Fibroblast of lung (primary cell): ENCODE measurements at regions not wholly inside any gene's neighbourhood (a gene's known extent, or its start where the extent isn't known, plus 50 kb on each side); places are given as distances from the start of the nearest gene placed in this dataset.

ENCODE experiments used
- EZH2 ChIP-seq: IDR thresholded peaks from 2 replicates; pipeline ENCODE4 v1.5.1; 2012; ENCODE audit warnings: low read length, control low read depth, mild to moderate bottlenecking; ENCODE audit errors: missing control alignments
- TF ChIP-seq, protein P1 (sequence below), 2 donors: IDR thresholded peaks in 1 of 2; conservative IDR thresholded peaks in 1 of 2; 1 replicate in 1 of 2; 2 replicates in 1 of 2; pipeline ENCODE4 v1.5.1; 2011 to 2012; ENCODE audit warnings: low read length in 2 of 2, control low read depth in 1 of 2, inconsistent platforms in 1 of 2, low read depth in 1 of 2, mild to moderate bottlenecking in 1 of 2

DNA sequence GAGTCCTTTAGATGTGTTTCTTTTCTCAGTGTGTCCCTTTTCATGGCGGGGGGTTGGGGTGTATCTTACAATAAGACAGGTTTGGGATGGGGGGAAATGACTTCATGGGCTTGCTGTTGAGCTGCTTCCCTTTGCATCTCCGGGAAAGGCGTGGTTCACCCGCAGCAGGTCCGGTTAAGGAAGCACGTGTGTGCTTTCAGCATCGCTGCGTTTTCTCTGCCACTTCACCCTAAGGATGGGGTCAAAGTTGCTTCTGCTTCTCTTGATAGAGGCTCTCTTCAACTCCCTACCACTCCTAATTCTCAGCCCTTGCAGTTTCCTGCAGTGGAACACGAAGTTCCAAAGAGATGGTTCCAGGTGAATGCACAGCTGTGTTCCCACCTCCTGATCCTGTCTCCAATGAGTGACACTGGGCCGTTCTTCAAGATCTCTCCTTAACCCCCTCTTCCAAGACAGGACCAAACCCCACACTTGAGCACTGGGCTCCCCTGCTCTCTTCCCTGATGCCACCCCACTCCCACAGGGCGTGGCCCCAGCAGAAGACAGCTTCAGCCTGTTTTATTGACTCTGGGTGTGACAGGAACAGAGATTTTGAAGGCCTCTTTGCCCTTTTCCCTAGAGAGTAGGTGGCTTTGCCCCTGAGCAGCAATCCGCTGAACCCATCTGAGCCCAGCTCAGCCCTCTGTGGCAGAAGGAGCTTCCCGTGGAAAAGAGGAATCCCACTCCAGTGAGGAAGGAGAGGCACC lies 85.2 kb downstream of the PLEKHG1 start:
- TF ChIP-seq, protein P1, sequence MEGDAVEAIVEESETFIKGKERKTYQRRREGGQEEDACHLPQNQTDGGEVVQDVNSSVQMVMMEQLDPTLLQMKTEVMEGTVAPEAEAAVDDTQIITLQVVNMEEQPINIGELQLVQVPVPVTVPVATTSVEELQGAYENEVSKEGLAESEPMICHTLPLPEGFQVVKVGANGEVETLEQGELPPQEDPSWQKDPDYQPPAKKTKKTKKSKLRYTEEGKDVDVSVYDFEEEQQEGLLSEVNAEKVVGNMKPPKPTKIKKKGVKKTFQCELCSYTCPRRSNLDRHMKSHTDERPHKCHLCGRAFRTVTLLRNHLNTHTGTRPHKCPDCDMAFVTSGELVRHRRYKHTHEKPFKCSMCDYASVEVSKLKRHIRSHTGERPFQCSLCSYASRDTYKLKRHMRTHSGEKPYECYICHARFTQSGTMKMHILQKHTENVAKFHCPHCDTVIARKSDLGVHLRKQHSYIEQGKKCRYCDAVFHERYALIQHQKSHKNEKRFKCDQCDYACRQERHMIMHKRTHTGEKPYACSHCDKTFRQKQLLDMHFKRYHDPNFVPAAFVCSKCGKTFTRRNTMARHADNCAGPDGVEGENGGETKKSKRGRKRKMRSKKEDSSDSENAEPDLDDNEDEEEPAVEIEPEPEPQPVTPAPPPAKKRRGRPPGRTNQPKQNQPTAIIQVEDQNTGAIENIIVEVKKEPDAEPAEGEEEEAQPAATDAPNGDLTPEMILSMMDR (conservative IDR thresholded peaks at IDR 0.05 in 1 of 2, IDR thresholded peaks at IDR 0.05 in 1 of 2; ENCODE audit: low read depth in 1 of 2, low read length in 2 of 2): no peak
- no peak for TF ChIP-seq EZH2
